Fibroblast of the conjunctiva (primary cell): ENCODE measurements at regions not wholly inside any gene's neighbourhood (a gene's known extent, or its start where the extent isn't known, plus 50 kb on each side); places are given as distances from the start of the nearest gene placed in this dataset.
"Not testable (repeated sequence)": the region's sequence is repeated elsewhere in the genome, so short reads cannot be mapped to it uniquely, and the experiment has no call there.

Experiments used
- DNase-seq: peaks from one replicate; pipeline ENCODE4 v3.0.0-alpha.2; 2010; ENCODE audit warnings: low read depth

DNA sequence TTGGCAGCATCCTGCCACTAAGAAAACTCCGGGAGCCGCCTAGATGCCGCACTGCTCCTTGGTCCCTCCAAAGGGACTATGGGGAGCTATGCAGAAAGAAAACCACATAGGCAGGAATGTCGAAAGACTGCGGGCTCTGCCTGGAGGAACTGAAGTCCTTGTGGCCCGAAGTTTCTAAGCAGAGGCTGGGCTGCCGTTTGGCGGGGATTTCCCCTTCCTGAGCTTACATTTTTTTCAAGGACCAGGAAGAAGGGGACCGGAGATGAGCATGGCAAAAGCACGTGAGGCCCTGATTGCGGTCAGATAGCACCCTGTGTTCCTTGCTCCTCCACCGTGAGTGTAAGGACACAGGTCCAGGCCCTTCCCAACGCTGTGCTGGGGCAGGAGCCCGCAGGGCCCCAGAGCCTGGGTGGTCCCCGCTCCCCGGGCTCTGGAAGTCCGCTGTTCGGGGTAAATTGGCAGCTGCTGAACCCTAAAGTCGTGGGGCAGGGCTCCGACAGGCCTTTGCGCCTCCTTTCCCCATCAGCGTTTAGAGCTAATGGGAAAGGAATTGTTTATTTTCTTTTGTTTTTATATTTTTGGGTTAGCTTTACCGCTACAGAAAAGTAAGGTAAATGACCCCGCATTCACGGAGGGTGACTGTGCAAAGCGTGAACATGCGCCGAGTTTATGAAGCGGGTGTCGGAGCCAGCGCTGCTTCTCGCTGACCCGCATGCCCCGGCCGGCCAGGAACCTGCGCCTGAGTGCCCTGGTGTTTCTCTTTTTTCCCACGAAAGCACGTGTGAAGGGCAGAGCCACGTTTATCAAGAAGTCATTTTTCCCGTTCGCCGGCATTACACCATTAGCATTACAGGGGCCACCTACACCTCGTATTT lies 356.5 kb upstream of the ZNF32 start:
- DNase-seq = no peak

DNA sequence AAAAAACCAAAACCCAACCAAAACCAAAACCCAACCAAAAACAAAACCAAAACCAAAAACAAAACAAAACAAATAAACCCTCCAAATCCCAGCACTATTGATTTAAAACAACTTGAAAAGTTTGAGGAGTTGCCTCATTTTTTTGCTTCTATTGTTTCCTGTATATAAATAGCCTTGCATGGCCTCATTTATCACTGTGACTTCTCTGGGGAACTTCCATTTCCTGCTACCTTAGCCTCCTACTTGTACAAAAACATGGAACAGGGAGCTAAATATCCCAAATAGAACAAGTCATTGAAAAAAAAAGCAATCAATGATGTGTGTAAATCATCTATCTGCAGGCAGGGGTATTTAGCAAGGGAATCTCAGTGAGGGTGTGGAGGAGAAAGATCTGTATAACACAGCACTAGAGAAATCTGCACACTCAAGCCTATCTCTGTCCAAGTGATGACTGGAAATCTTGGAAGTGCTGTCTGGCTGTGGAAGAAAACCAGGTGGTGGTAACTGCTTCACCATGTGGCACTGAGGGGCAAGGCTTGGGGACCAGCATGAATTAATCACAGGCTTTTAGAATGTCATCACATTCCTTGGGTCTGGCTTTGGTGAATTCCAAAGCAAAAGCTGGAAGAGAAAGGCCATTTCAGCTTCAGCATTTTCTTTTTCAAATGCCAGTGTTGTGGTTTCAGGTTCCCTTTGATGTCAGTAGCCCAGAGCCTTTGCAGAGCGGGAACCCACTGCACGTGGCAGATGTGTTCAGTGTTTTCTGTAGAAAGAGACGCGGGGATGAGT lies 349.5 kb upstream of the ZNF32 start:
- DNase-seq = no peak

DNA sequence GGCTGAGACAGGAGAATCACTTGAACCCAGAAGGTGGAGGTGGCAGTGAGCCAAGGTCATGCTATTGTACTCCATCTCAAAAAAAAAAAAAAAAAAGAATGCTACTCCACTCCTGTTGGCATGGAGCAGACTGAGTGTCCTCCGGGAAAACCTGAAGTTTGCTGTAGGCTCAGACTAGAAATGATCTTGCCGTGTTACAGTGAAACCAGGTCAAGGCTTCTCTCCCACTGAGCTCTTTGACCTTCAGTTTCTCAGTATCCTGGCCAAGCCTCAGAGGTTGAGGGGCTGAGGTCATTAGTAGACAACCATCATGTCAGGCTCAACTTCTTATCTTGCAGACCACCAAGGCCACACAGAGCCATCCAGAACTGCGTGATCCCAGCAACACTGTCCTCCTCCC lies 348.6 kb upstream of the ZNF32 start:
- no peak for DNase-seq

DNA sequence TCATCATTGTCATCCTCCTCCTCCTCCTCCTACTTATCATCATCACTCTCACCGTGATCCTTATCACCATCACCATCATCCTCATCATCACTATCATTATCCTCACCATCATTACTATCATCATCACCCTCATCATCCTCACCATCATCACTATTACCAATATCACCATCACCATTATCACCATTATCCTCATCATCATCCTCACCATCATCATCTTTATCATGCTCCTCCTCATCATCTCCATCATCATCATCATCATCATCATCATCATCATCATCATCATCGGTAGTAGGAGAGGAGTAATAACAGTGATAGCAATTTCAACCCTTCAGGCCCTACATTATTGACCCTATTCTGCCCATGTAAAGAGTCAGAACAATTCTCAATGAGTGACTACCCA lies 345.9 kb upstream of the ZNF32 start:
- no peak for DNase-seq

DNA sequence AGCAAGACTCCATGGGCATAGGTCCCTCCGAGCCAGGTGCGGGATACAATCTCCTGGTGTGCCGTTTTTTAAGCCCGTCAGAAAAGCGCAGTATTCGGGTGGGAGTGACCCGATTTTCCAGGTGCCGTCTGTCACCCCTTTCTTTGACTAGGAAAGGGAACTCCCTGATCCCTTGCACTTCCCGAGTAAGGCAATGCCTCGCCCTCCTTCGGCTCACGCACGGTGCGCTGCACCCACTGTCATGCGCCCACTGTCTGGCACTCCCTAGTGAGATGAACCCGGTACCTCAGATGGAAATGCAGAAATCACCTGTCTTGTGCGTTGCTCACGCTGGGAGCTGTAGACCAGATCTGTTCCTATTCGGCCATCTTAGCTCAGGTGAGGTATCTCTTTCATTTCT lies 344.1 kb upstream of the ZNF32 start:
- not testable (repeated sequence) for DNase-seq

DNA sequence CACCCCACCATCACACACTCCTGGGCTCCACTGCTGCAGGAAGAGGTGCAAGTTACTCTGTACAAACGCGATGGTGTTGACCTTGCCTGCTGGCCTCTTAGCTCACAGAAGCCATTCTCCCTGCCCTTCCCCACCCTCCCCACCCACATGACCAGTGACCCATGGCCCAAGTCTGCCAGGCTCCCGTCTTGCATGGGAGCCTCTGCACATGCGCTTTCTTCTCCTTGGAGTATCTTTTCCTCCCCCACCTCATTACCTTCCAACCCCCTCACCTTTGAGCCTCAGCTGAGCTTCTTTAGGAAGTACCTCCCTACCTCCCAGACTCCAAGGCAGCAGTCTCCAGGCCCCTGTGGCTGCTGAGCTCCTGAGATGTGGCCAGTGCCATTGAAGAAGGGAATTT lies 337.7 kb upstream of the ZNF32 start:
- DNase-seq = no peak

DNA sequence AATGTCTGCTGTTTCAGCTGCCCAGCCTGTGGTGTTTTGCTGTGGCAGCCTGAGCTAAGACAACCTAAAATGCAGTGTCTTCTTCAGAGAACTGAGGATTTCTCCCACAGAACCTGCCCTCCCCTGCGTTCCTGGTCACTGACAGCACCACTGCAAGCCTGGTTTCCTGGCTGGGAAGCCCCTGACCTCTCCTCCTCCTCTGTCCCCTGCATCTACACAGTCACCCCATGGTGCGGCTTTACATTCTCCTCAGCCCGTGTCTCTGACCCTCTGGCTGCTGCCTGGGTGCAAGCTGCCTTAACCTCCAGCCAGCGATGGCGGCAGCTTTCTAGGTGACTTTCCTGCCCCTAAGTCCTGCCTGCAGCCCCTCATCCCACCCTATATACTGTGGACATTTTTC lies 337.3 kb upstream of the ZNF32 start:
- DNase-seq = no peak

DNA sequence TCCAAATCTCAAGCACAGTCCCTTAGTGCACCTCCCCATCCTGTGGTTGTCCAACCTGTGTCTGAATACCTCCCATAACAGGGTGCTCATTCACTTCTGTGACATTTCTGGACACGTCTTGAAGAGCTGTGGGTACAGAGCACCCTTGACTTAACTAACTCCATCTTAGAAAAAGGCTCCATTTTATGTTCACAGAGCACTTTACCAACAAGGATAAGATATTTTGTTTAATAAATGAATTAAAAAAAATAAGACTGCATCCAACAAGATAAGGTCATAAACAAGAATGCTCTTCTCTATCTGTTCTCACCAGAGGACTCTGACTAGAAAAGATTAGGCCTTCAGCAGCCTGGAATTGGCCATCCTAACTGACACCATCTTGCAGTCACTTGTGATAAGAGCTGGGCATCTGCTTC lies 335.2 kb upstream of the ZNF32 start:
- no peak for DNase-seq

DNA sequence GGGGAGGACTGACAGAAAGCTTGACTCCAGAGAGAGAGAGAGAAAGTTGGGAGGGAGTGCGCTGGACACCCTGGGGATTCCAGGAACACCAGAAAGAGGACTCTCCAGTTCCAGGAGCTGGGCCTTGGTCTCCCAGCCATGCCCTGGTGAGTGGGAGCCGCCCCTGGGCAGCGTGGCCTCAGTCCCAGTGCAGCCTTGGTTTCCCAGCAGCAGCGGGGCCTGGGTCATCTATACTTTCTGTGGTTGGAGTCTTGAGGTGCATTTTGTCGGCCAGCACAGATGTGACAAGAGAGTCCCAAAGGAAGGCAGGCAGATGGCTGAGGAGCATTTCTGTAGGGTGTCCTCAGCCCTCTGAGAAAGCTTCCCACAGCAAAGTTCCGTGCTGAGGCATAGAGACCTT lies 334.7 kb upstream of the ZNF32 start:
- DNase-seq = no peak

DNA sequence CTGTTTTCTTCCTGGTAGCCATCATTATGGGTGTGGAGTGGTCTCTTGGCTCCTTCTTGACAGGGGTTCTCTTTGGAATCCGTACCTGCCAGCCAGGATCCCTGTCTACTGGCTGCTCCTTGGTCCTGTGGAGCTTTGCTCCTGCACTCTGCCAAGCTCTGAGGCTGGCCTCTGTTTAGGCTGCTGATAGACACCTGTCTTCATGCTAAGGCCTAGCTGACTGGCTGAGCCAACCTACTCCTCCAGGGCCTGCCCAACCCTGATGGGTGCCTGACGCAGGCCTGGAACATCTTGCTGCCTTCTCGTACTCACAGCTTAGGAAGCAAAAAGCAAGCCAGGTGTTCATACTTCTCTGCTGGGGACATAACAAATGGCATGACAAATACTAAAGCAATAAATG lies 333.6 kb upstream of the ZNF32 start:
- DNase-seq = no peak

DNA sequence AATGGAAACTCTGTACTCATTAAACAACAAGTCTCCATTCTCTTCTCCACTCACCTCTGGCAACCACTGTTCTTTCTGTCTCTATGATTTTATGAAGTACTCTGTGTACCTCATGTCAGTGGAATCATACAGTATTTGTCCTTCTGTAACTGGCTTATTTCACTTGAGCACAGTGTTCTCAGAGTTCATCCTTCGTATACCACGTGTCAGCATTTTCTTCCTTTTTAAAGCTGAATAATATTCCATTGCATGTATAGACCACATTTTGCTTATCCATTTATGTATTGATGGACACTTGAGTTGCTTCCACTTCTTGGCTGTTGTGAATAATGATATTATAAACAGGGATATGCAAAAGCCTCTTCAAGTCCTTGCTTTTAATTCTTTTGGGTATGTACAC lies 333.0 kb upstream of the ZNF32 start:
- DNase-seq = no peak

DNA sequence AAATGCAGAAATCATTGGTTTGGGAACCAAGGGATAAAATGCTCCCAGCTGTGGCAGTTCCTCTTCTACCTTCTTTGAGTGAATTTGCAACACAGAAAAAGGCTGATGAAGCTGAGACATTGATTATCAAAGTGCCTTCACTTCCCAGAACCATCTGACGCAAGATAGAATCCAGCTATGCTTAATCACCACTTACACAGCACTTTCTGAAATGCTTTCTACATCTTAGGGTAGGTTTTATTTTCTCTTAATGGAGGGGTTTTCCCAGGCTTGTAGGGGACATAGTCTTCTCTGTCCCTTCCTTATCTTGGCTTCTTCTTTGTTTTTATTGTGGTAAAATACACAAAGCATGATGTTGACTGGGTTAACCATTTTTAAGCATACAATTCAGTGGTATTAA lies 332.6 kb upstream of the ZNF32 start:
- no peak for DNase-seq

DNA sequence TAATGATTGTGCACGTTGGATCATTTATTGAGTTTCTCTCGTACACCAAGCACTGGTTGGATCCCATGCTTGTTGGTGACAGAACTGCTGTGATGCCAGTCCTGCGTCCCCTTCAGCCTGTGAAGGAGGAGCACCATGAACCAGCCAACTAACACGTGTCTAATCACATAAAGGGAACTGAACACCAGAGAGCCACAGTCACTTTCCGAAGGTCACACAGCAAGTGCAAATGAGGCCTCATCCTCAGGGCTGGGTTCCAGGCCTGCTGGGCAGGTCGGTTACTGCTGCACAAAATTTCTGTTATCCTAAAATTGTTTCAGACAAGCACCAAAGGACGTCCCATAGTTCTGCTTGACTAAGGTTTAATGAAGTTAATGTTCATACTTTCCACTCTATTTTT lies 332.0 kb upstream of the ZNF32 start:
- no peak for DNase-seq

DNA sequence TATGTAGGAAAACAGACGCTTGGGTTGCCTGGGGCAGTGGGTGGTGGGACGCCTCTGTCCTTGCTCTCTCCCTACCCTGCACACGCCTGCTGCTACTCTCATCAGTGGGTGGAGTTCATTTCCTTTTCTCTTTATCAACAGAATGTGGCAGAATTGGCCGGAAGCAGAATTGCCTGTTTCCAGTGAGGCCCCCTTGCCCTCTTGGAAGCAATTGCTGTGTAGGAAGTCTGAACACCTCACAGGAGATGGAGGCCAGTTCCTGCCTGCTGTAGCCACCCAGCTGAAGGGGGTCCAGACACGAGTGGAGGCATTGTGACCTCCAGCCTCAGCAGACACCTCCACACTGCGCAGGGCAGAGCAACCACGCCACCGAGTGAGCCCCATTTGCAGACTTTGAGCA lies 331.6 kb upstream of the ZNF32 start:
- no peak for DNase-seq

DNA sequence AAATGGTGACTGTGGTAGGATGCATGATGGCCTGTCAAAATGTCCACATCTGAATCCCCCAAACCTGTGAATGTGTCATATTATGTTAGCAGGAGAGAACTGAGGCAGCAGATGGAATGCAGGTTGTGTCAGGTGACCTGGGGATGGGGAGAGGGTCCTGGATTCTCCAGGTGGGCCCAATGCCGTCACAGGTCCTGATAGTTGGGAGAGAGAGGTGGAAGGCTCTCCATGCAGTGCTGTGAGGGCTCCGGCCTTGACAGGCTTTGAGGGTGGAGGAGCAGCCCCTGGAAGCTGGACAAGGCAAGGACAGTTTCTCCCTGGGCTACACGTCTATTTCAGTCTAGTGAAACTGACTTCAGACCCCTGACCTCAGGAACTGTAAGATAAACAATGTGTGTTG lies 330.9 kb upstream of the ZNF32 start:
- DNase-seq = no peak

DNA sequence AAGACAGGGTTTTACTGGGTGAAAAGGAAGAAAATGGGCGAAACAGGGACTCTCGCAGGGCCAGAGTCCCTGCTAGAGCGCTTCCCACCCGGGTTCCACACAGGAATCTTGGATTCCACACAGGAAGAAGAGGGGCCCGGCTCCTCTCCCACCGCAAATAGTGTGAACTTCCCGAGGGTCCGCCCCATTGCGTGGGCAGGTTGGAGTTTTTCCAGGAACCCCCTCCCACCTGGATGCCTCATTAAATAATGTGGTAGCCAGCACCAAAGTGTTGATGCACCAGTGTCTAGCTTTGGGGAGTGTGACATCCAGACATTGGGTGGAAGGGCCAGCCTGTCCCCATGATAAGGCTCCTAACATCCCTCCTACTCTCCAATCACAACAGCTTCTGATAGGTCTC lies 330.3 kb upstream of the ZNF32 start:
- DNase-seq = no peak

DNA sequence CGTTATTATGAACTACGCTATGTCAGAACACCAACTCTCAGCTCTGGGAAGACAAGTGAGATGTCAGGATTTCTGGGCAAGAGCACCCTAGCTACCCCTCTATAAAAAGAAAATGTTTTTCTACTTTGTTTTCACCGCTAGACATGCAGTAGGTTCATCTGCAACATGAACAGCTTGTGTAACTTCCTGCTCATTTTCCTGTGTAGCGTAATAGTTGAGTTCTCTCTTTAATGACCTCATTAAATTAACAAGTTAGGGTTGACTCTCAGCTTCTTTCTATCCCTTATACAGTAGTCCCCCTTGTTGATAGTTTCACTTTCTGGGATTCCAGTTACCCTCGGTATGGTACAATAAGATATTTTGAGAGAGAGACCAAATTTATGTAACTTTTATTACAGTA lies 329.4 kb upstream of the ZNF32 start:
- DNase-seq = no peak

DNA sequence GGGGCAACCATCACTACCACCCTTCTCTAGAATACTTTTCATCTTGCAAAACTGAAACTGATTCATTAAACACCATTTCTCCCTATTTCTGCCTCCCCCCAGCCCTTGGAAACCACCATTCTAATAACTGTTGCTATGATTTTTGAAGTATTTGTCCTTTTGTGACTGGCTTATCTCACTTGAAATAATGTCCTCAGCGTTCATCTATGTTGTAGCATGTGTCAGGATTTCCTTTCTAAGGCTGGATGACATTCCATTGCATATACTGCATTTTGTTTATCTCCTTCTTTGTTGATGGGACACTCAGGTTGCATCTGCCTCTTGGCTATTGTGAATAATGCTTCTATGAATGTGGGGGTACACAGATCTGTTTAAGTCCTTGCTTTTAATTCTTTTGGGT lies 327.6 kb upstream of the ZNF32 start:
- no peak for DNase-seq

DNA sequence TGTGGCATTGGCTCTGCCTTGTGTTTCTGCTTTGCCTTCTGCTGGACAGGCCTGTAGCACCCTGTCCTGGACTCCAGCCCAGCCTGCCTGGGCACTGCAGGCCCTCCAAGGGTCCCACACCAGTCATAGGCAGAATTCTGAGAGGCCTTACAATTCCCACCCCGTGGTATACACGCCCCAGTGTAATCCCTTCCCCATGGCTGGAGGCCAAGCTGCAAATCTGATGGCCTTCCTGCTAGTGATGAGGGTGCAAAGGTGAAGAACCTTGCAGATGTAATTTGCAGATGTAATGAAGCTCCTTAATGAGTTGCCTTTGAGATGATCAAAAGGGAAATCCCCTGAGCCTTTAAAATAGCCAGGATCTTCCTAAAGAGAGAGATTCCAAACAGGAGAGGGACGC lies 325.1 kb upstream of the ZNF32 start:
- no peak for DNase-seq

DNA sequence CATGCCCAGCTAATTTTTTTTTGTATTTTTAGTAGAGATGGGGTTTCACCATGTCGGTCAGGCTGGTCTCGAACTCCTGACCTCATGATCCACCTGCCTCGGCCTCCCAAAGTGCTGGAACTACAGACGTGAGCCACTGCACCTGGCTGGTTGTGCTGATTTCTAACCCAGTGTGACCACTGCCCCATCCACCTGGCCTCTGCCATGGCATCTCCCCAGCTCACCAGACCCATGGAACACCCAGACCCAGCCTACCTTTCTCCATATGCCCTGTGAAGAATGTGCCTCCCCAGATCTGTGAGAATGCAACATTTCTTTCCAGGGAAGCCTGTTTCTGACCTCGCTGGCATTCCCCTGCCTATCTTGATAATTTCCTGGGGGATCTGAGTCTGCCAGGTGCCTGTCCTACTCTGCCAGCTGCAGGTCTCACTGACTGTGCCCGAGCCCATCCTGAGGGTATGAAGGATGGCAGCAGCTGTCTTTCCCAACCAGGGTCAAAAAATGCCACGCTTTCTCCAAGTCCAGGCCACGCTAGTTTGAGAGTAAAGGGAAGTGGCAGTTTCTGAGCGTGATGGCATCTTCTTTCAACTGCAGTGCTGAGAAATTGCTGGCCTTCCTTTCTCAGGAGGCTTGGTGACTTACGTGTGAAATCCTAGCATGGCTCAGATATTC lies 324.4 kb upstream of the ZNF32 start:
- no peak for DNase-seq

DNA sequence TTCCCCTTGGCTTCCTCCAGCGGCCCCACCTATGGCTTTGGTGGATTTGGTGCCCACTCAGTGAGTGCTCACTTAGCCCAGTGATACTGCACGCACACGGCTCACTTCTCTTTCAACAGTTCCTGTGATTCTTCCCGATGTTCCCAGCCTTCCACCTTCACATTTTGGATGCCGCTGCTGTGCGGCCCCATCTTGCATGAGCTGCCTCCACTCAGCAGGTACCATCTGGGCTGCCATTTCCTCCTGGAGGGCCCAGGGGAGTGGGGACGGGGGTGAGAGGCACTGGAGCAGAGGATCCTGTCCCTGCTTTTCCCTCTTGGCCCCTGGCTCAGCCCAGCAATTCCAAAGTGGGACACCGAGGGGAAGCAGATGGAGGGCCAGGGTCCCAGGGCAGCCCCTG lies 323.3 kb upstream of the ZNF32 start:
- no peak for DNase-seq

DNA sequence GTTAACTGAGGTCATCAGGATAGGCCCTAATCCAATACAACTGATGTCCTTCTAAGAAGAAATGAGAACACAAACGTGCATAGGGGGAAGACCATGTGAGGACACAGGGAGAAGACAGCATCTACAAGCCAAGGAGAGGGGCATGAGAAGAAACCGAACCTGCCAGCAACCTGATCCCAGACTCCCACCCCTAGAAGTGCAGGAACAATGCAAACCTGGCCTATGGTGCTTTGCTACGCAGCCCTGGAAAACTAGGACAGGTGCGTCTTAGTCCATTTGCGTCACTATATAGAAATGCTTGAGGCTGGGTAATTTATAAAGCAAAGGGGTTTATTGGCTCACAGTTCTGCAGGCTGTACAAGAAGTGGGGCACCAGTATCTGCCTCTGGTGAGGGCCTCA lies 322.6 kb upstream of the ZNF32 start:
- DNase-seq = no peak

DNA sequence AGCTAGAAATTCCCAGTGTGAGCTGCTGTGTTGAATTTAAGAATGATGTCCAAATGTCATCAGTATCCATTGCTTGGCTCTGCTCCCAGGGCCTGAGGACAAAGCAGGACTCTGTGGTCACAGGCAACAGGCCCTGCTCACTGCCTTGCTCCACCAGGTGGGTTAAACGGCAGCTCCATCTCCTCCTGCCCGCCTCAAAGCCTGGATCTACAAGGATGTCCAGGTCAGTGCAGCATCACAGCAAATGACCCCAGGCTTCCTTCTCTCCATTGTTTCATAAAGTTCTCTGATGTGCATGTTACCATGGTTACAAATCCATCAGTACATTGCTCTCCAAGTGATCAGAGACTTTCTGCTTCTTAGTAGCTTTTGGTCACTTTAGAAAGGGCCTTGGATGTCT lies 322.0 kb upstream of the ZNF32 start:
- DNase-seq = no peak
